Hematopoietic multipotent progenitor cell treated with erythropoietin and hydrocortisone succinate and interleukin-3 and kit ligand, for 6 days (in vitro differentiated cells): ENCODE measurements at regions not wholly inside any gene's neighbourhood (a gene's known extent, or its start where the extent isn't known, plus 50 kb on each side); places are given as distances from the start of the nearest gene placed in this dataset.

ENCODE experiments used
- DNase-seq: peaks from one replicate; pipeline ENCODE4 v3.0.0-alpha.2; 2015

DNA sequence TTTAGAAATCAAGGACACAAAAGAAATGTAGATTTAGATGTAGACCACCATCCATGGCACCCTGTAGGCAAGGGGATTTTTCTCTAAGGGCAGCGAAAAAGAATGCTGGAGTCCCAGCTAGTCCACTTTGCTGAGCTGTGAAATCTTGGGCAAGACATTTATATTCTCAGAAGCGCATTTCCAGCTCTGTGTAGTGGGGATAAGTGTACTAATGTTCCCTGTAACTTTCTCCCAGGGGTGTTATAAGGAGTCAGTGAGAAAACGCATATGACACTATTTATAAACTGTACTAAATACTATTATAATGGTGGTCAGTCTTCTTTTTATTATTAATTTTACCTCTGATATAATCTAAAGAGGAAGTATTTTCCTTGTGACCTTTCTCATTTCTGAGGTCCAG lies 133.4 kb upstream of the FRMD6 start:
- no peak for DNase-seq

GRCh38 chr14:51518711-51519110 lies 133.0 kb upstream of the FRMD6 start:
- no peak for DNase-seq

DNA sequence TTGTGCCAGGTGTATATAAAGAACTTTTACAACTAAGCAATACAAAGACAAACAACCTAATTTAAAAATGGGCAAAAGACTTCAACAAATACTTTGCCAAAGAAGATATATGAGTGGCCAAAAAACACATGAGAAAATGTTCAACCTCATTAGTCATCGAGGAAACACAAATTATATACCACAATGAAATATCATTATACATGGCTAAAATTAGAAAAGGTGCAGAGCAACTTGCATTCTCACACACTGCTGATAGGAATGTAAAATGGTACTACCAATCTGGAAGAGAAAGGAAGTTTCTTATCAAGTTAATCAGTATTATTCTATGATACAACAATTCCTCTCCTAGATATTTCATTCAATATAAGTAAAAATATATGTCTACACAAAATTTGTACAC lies 131.6 kb upstream of the FRMD6 start:
- no peak for DNase-seq

GRCh38 chr14:51521764-51522163 lies 129.9 kb upstream of the FRMD6 start:
- no peak for DNase-seq

DNA sequence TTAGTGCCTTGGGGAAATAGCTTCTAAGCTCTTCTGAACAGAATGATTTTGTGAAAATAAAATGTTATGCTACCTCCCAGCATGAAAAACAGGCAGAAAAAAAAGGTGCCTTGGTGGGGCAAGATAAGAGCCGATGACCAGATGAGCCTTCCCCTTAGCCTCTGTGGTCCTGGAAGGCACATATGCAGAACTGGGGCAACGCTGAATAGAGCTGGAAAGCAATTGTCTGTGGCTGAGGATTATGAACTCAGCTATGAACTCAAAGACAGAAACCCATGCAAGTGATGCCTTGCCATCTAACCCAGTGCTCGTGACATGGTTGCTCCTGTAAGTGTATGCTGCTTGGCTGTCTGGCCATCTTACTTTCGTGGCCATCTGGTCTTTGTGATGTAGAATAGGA lies 128.5 kb upstream of the FRMD6 start:
- DNase-seq, result no peak

GRCh38 chr14:51525739-51526138 lies 126.0 kb upstream of the FRMD6 start:
- DNase-seq, result no peak

GRCh38 chr14:51527073-51527472 lies 124.6 kb upstream of the FRMD6 start:
- DNase-seq, result no peak

- no peak for DNase-seq
Measured at GRCh38 chr14:51529736-51530135, 122.0 kb upstream of the FRMD6 start.

DNA sequence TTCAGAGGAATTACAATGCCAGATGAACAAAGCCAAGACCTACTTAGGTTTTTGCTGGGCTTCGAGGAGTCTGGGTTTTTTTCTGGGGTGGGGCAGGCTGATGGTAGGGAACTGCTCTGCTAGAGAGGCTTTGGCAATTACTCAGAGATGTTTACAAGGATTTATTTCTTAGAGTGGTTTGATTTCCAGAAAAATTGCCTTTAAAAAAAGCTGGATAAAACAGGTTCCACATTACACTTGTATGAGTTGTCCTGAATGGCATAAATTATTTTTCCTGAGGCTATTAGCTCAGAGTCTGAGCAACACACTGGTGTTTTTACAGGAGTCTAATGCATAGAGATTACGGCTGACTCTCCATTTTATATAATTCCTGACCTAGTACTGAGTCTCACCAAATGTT lies 118.5 kb upstream of the FRMD6 start:
- no peak for DNase-seq

GRCh38 chr14:51533872-51534553 lies 117.7 kb upstream of the FRMD6 start:
- DNase-seq, result no peak

DNA sequence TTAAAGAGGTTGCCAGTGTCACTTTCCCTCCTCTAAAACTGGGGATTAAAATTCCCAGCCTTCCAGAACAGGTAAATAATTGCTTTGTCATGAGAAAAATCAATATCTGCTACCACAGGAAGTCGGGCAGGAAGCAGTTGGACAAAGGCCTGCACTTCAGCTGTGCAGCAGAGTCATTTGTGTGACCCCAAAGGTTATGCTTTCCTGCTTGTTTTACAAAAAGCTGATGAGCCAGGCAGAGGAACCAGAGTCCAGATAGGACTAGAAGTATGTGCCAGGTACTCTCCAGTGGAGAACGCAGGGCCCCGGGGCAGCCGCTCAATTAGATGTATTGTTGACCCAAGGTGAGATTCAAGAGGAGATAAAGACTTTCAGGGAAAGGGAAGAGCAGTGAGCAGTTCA lies 117.1 kb upstream of the FRMD6 start:
- DNase-seq, result no peak

DNA sequence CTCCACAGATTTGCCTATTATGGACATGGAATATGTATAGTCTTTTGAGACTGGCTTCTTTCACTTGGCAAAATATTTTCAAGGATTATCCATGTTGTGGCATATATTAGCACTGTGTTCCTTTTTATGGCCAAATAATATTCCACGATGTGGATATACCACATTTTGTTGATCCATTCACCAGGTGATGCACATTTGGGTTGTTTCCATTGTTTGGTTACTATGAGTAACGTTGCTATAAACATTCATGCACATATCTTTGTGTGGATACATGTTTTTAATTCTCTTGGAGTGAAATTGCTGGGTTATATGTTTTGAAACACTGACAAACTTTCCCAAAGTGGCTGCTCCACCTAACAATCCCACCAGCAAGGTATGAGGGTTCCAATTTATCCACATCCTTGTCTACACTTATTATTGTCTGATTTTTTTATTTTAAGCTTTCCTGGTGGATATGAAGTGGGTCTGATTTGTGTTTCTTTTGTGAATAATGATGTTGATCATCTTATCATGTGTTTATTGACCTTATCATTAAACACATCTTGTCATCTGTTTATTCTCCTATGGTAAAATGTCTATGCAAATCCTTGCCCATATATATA lies 116.2 kb upstream of the FRMD6 start:
- no peak for DNase-seq

- DNase-seq, result no peak
Measured at GRCh38 chr14:51538973-51539372, 112.7 kb upstream of the FRMD6 start.

- no peak for DNase-seq
Measured at GRCh38 chr14:51539571-51540037, 112.1 kb upstream of the FRMD6 start.

DNA sequence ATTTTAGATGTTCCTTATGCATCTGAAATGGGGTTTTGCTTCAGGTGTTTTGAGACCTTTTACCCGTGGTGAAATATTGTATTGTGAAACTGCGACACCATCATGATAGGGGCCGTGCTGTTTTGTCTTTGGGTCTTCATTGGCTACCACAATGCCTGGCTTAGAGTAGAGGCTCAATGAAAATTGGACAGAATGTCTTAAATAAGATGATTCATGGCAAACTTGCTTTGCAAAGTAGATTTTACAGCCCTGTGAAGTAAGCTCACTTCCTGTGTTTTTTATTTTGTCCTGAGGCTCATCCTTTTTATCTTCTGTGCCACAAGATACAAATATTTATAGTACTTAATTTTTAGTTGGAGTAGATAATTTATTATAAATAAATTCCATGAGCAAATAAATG lies 111.3 kb upstream of the FRMD6 start:
- DNase-seq, result no peak

DNA sequence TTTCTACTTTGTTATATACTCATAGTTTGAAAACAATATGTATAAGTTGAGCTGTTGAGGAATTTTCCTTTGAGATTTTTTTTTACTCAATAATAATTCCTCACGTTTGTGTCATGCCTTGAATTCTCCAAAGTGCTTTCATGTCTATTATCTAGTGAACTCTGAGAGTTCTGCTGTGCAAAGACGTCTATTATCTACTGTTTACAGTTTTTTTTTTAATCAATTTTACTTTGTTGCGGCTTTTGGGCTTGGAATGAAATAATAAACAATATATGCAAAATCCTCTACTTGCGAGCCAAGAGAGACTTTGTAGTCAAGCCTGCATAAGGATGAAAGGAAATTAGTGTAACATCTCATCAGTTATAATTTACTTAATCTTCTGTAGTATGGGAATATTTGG lies 107.2 kb upstream of the FRMD6 start:
- no peak for DNase-seq

DNA sequence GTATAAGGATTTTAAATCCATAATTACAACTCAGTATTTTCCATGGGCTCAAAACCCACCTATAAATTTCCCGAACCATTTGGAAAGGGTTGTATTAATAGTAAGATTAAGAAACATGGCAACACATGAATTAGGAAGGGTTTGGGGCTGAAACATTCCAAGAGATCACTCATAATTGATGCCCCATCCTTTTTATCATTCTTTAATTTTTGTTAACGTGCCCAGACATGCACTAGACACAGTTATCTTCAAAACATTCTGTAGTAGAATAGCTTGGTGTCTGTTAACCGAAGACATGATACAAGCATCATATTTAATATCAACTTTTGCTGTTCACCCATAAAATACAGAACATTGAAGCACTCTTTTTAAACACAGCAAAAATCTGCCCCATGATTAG lies 106.8 kb upstream of the FRMD6 start:
- DNase-seq, result no peak

DNA sequence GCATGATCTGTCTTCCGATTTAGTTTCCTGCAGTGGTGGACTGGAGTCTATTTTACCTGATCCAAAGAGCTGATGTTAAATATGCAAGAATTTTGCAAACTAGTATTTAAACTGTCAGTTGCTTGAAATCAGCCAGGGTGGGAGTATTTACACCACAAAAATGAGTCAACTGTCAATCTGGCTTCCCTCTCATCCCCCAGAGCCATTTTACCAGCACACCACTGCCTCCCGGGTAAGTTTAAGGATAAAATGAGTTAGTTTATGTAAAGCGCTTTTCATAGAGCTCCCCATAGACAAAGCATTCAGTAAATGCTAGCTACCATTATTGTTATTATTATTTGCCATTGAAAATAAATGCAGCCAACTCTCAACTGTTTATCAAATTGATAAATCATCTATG lies 106.3 kb upstream of the FRMD6 start:
- no peak for DNase-seq

DNA sequence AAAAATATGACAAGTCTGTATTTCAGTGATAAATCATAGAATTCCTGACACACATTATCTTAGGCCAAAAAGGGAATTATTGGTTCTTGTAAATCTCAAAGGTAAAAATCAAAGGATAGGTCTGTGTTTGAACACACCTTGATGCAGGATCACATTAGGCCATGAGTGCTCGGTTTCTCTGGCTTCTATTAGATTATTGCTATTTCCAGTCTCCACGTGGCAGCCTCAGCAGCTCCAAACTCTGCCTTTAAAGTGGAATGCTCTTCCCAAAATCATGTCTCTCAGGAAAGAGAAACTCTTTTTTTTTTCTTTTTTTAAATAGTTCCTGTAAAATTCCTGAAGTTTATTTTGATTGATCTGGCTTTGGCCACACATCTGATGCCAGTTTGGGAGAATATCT lies 105.6 kb upstream of the FRMD6 start:
- DNase-seq, result no peak

DNA sequence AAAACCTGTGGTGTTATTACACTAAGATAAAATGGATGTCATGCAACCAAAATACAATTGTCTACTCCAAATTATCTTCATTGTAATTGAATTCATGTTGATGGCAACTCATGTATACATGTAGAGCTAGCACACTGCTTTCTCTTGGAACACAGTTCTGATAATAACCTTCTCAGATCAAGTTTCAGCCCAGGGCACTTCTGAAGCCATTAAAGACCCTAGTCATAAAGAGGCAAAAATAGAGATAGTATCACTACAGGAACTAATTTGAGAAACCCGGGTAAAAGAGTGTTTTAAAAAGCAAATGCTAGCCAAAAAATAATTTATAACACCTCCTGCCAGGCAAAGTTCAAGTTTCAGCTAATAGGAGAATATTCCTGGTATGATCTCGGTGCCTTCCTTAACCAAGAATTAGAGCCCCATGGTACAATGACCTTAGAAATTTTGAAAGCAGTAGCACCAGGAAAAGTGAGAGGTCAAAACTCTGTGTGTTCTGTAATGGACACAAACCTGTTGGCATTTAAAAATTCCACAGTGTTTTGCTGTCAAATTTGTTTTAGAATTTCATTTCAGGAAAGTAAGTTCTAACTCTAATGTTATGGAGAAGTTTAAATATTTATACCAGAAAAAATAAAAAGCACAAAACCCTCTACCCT lies 105.0 kb upstream of the FRMD6 start:
- DNase-seq, result no peak

GRCh38 chr14:51547260-51547659 lies 104.5 kb upstream of the FRMD6 start:
- no peak for DNase-seq

DNA sequence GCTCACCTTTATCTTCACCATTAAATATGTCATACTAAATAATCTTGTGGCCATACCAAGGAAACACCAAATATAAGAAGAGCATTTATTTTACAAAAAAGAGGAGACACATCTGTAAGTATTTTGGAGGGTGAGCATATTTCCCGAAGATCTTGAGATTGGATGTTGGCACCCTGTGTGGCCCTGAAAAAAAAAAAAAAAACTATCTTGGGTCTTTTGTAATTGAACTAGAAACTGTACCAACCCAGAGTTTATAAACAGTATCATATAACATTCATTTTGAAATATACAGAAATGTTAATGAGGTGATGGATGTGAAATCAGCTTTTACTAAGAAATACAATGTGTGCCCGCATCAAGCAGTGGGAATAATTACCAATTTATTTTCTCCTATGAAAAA lies 104.0 kb upstream of the FRMD6 start:
- DNase-seq, result no peak

DNA sequence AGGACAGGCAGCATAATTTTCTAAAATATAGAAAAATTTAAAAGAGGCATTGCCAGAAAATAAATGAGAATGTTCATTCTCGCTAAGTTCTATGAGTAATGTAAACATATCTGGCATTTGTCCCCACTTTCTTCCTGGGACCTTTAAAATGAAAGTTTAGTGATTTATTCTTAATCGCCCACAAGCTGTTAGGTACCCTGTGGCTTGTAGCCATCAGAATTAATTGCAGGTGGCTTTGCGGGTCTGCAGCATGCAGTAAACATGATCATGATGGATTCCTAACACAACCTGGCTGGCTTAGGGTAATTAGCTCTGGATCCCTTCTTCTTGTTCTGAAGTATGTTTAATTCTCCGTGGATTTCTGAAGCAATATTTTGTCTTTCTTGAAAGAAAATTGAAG lies 103.5 kb upstream of the FRMD6 start:
- no peak for DNase-seq

- DNase-seq, result no peak
Measured at GRCh38 chr14:51550636-51551035, 101.1 kb upstream of the FRMD6 start.

- no peak for DNase-seq
Measured at GRCh38 chr14:51552275-51552674, 99.4 kb upstream of the FRMD6 start.
